Psoas muscle (tissue), 7 donors: ENCODE measurements at regions not wholly inside any gene's neighbourhood (a gene's known extent, or its start where the extent isn't known, plus 50 kb on each side); places are given as distances from the start of the nearest gene placed in this dataset.

ENCODE experiments used
- ATAC-seq, 4 donors: fragments of 200-7000 bp; cut with Tn5 transposase; one replicate each; pipeline ENCODE4 v1.9.1; 2020; ENCODE audit warnings: moderate library complexity in 3 of 4, mild to moderate bottlenecking in 2 of 4
- DNase-seq, 2 donors: peaks; one replicate each; pipeline ENCODE4 v3.0.0-alpha.2; 2020
- H3K27ac ChIP-seq: fragments of 200-600 bp; one replicate; pipeline ENCODE4 v1.8.0; 2022
- H3K27me3 ChIP-seq, 3 donors: fragments of 200-600 bp in 1 of 3; one replicate each; pipeline versions ENCODE4 v1.6.1 to v1.8.0; 2013 to 2022; ENCODE audit warnings: low read length in 2 of 3, mild to moderate bottlenecking in 2 of 3, moderate library complexity in 1 of 3; ENCODE audit not compliant: insufficient read depth in 3 of 3
- H3K36me3 ChIP-seq, 2 donors: fragments of 200-600 bp in 1 of 2; one replicate each; pipeline versions ENCODE4 v1.6.1 to v1.8.0; 2013 to 2022; ENCODE audit warnings: low read depth in 1 of 2, mild to moderate bottlenecking in 1 of 2, moderate library complexity in 1 of 2; ENCODE audit not compliant: insufficient read depth in 1 of 2
- H3K4me1 ChIP-seq: fragments of 200-600 bp; one replicate; pipeline ENCODE4 v1.8.0; 2022
- H3K4me3 ChIP-seq: fragments of 200-600 bp; one replicate; pipeline ENCODE4 v1.8.0; 2022; ENCODE audit warnings: mild to moderate bottlenecking
- H3K9me3 ChIP-seq: fragments of 200-600 bp; one replicate; pipeline ENCODE4 v1.8.0; 2022
- WGBS, 3 donors: extraction: QIAGEN DNeasy Blood & Tissue Kit; methylation state at CpG; one replicate each; pipeline versions ENCODE4 v1.1.6 to v1.1.7; 2013; 5-methylcytosine and 5-hydroxymethylcytosine counted together
- intact Hi-C, 2 donors: fragments of 100-400 bp; cut with DNase I; formaldehyde crosslinking; loops; one replicate each; pipeline versions ENCODE4 v1.11.0 to v1.14.2; 2022
- TF ChIP-seq, protein P1 (sequence below): fragments of 200-600 bp; IDR thresholded peaks from one replicate; pipeline ENCODE4 v1.8.0; 2022; ENCODE audit warnings: antibody characterized with exemption
- donor health status: healthy with polysubstance abuse.
- donor health status: DM: no; HTN: no; CAD: no; lungs with moderate emphysema.
- donor health status: Bipolar disorder and iron deficiency.
- donor health status: healthy.
- donor health status: DM: yes; HTN: yes; CAD: no.
- donor health status: DM: no; HTN: no; CAD: no.
- donor health status: DM: yes; HTN: yes; CAD: no.

DNA sequence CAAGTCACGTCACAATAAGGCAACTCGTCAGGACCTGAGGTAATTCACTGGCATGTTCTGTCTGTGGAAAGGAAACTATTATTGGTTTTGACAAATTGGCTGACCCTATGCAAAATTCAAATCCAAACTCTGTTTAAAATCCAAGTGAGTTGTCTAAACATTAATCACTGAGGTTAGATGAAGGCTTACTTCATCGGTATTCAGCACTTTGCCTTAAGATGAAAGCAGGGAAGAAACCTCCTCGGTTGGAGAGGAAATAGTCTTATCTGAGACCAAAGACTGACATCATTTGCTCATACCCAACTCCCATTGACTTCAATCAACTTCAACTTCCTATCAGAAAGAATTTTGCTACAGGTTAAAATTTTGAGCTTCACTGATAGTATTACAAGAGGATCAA is 355.1 kb upstream of the MBL2 start:
- no peak overlapping the region for H3K4me3 ChIP-seq
- no peaks in the 10 kb centered on the region for H3K36me3 ChIP-seq
- H3K4me1 ChIP-seq, result no peaks in the 10 kb centered on the region
- intact Hi-C loops, result no loop called here
- TF ChIP-seq, protein P1, sequence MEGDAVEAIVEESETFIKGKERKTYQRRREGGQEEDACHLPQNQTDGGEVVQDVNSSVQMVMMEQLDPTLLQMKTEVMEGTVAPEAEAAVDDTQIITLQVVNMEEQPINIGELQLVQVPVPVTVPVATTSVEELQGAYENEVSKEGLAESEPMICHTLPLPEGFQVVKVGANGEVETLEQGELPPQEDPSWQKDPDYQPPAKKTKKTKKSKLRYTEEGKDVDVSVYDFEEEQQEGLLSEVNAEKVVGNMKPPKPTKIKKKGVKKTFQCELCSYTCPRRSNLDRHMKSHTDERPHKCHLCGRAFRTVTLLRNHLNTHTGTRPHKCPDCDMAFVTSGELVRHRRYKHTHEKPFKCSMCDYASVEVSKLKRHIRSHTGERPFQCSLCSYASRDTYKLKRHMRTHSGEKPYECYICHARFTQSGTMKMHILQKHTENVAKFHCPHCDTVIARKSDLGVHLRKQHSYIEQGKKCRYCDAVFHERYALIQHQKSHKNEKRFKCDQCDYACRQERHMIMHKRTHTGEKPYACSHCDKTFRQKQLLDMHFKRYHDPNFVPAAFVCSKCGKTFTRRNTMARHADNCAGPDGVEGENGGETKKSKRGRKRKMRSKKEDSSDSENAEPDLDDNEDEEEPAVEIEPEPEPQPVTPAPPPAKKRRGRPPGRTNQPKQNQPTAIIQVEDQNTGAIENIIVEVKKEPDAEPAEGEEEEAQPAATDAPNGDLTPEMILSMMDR, result no peak
- H3K27me3 ChIP-seq, result no peaks in the 10 kb centered on the region
- ATAC-seq, result no peak
- no peaks in the 10 kb centered on the region for H3K9me3 ChIP-seq
- no peak overlapping the region for H3K27ac ChIP-seq
- no peak for DNase-seq
- WGBS, 3 donors, result 74 to 81% (median 75%) methylated on average over 4 of the region's 4 CpGs

DNA sequence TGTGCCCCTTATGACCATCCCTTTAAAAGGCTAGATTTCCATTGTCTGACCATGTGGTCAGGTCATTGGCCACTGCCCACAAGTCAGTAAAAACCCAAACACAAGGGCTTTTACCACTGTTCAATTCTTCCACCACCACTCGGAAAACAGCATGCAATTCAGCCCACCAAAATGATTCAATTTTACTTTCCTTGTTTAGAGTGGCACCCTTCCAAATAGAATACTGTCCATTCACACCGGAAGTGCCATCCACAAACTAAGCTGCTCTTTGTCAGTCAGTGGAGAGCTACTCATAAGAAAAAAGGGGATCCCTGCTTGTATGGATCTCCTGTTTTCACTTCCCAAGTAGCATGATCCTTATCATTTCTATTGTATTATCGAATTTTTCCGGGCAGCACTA is 350.7 kb upstream of the MBL2 start:
- 57 to 68% (median 60%) methylated on average over 4 of the region's 4 CpGs for WGBS, 3 donors
- TF ChIP-seq, protein P1, result no peak
- Histone ChIP-seq H3K36me3 (no peaks in the 10 kb centered on the region), H3K4me1 (no peaks in the 10 kb centered on the region), H3K27me3 (no peaks in the 10 kb centered on the region), H3K9me3 (no peaks in the 10 kb centered on the region), H3K27ac (no peak overlapping the region), H3K4me3 (no peak overlapping the region)
- no peak for ATAC-seq
- intact Hi-C loops, result no loop called here
- DNase-seq, result no peak

DNA sequence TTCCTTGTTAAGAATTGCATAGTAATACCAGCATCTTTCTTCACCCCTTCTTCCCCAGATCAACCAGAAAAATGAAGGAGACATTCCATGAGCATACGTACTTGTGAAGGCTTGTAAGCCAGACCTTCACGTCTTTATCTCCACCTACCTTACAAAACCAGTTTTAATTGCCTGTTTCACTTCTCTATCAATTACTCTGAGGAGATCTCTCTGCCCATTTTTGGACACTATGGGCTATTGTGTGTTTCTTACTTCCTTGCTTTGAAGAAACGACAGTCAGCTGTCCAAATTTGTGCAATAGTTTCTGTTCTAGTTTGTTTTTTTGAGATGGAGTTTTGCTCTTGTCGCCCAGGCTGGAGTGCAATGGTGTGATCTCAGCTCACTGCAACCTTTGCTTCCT is 349.7 kb upstream of the MBL2 start:
- Histone ChIP-seq H3K4me3 (no peak overlapping the region), H3K36me3 (no peaks in the 10 kb centered on the region), H3K27me3 (no peaks in the 10 kb centered on the region), H3K4me1 (no peaks in the 10 kb centered on the region), H3K27ac (no peak overlapping the region), H3K9me3 (no peaks in the 10 kb centered on the region)
- intact Hi-C loops, result no loop called here
- WGBS, 3 donors, result 77 to 82% (median 80%) methylated on average over 4 of the region's 4 CpGs
- no peak for DNase-seq
- ATAC-seq, result no peak
- TF ChIP-seq, protein P1, result no peak

DNA sequence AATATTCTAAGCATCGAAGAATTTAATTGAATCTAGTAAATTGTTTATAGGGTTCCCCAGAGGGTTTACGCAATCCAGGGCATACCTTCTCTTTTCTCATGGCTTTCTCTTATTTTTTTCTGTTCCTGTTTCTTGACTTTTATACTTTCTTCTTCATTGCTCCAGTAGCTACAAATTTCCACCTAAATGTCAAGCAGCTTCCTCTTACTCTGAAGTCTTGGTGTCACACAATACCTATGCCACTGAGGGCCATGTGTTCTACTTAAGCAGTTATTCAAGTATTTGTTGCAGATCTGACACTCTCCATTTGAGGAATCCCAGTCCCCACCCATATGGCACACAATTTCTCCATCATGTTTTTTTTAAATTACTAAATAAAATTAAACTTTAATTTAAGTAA is 343.1 kb upstream of the MBL2 start:
- 88 to 89% (median 89%) methylated on average over 2 of the region's 2 CpGs for WGBS, 3 donors
- no peaks in the 10 kb centered on the region for H3K36me3 ChIP-seq
- H3K27me3 ChIP-seq, result no peaks in the 10 kb centered on the region
- ATAC-seq (no peak), DNase-seq (no peak)
- H3K4me3 ChIP-seq, result no peak overlapping the region
- H3K9me3 ChIP-seq, result peaks cover 4% of the 10 kb centered on the region
- intact Hi-C loops, result no loop called here
- no peak overlapping the region for H3K27ac ChIP-seq
- H3K4me1 ChIP-seq, result no peaks in the 10 kb centered on the region
- TF ChIP-seq, protein P1, result no peak

DNA sequence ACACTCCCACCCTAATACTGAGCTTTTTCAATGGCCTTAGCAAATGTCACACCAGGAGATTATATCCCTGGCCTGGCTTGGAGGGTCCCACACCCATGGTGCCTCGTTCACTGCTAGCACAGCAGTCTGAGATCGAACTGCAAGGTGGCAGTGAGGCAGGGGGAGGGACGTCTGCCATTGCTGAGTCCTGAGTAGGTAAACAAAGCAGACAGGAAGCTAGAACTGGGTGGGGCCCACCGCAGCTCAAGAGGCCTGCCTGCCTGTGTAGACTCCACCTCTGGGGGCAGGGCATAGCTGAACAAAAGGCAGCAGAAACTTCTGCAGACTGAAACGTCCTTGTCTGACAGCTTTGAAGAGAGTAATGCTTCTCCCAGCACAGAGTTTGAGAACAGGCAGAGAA is 338.9 kb upstream of the MBL2 start:
- H3K4me1 ChIP-seq, result no peaks in the 10 kb centered on the region
- no peak overlapping the region for H3K4me3 ChIP-seq
- DNase-seq, result no peak
- ATAC-seq, result no peak
- H3K9me3 ChIP-seq, result no peaks in the 10 kb centered on the region
- H3K36me3 ChIP-seq, result no peaks in the 10 kb centered on the region
- WGBS, 3 donors, result 63 to 67% (median 67%) methylated on average over 5 of the region's 5 CpGs
- no peaks in the 10 kb centered on the region for H3K27me3 ChIP-seq
- TF ChIP-seq, protein P1, result no peak
- H3K27ac ChIP-seq, result no peak overlapping the region
- intact Hi-C loops, result no loop called here
